Liver (tissue), 8 donors: ENCODE measurements at regions not wholly inside any gene's neighbourhood (a gene's known extent, or its start where the extent isn't known, plus 50 kb on each side); places are given as distances from the start of the nearest gene placed in this dataset.

Experiments used
- DNase-seq: peaks from one replicate; pipeline ENCODE4 v3.0.0-alpha.2; 2017; ENCODE audit warnings: low spot score
- H3K27ac ChIP-seq, 2 donors: one replicate each; pipeline ENCODE4 v1.7.0; 2013; ENCODE audit warnings: inconsistent platforms in 2 of 2, low read length in 2 of 2, control low read depth in 1 of 2, low read depth in 1 of 2, mild to moderate bottlenecking in 1 of 2
- H3K27me3 ChIP-seq, 4 donors: one replicate each; pipeline versions ENCODE4 v1.6.1 to v1.7.0; 2013; ENCODE audit warnings: low read length in 3 of 4, inconsistent platforms in 1 of 4, mild to moderate bottlenecking in 1 of 4, moderate library complexity in 1 of 4; ENCODE audit not compliant: control insufficient read depth in 4 of 4, insufficient read depth in 4 of 4
- H3K36me3 ChIP-seq, 4 donors: one replicate each; pipeline versions ENCODE4 v1.6.1 to v1.7.0; 2013; ENCODE audit warnings: low read length in 3 of 4, mild to moderate bottlenecking in 3 of 4, low read depth in 1 of 4, moderate library complexity in 1 of 4; ENCODE audit not compliant: control insufficient read depth in 4 of 4, insufficient read depth in 3 of 4
- H3K4me1 ChIP-seq, 4 donors: one replicate each; pipeline versions ENCODE4 v1.6.1 to v1.7.0; 2013; ENCODE audit warnings: low read length in 3 of 4, mild to moderate bottlenecking in 3 of 4, moderate library complexity in 1 of 4; ENCODE audit not compliant: control insufficient read depth in 4 of 4, insufficient read depth in 4 of 4
- H3K4me3 ChIP-seq, 3 donors: one replicate each; pipeline versions ENCODE4 v1.6.1 to v1.7.0; 2013; ENCODE audit warnings: low read length in 3 of 3, control low read depth in 1 of 3, low read depth in 1 of 3, mild to moderate bottlenecking in 1 of 3
- H3K9ac ChIP-seq, 2 donors: one replicate each; pipeline ENCODE4 v1.7.0; 2013; ENCODE audit warnings: low read length in 2 of 2, mild to moderate bottlenecking in 2 of 2, moderate library complexity in 2 of 2, control low read depth in 1 of 2, low read depth in 1 of 2
- H3K9me3 ChIP-seq, 4 donors: one replicate each; pipeline versions ENCODE4 v1.6.1 to v1.7.0; 2013; ENCODE audit warnings: low read length in 3 of 4; ENCODE audit not compliant: control insufficient read depth in 4 of 4
- ATF3 ChIP-seq: IDR thresholded peaks from 2 replicates; pipeline ENCODE4 v1.6.1; 2016; ENCODE audit warnings: antibody characterized with exemption
- CTCF ChIP-seq: fragments of 150-350 bp; IDR thresholded peaks from 2 replicates; pipeline ENCODE4 v1.5.1; 2017; ENCODE audit warnings: improper control_type of control experiment, low read depth, low read length; ENCODE audit not compliant: missing input control
- EGR1 ChIP-seq, 2 donors: IDR thresholded peaks; 2 replicates each; pipeline ENCODE4 v1.6.1; 2016 to 2018; ENCODE audit warnings: antibody characterized with exemption in 2 of 2, low read depth in 2 of 2
- FOXA1 ChIP-seq: IDR thresholded peaks from 2 replicates; pipeline ENCODE4 v1.6.1; 2016; ENCODE audit warnings: antibody characterized with exemption
- FOXA2 ChIP-seq: IDR thresholded peaks from 2 replicates; pipeline ENCODE4 v1.6.1; 2016; ENCODE audit warnings: antibody characterized with exemption
- GABPA ChIP-seq, 2 donors: IDR thresholded peaks in 1 of 2; conservative IDR thresholded peaks in 1 of 2; 2 replicates each; pipeline ENCODE4 v1.6.1; 2016; ENCODE audit warnings: antibody characterized with exemption in 2 of 2, mild to moderate bottlenecking in 1 of 2, moderate library complexity in 1 of 2
- HNF4A ChIP-seq, 2 donors: conservative IDR thresholded peaks; 2 replicates each; pipeline ENCODE4 v1.6.1; 2016; ENCODE audit warnings: antibody characterized with exemption in 2 of 2, mild to moderate bottlenecking in 2 of 2
- HNF4G ChIP-seq: IDR thresholded peaks from 2 replicates; pipeline ENCODE4 v1.6.1; 2016; ENCODE audit warnings: antibody characterized with exemption
- JUND ChIP-seq, 2 donors: IDR thresholded peaks; 2 replicates each; pipeline ENCODE4 v1.6.1; 2016; ENCODE audit warnings: antibody characterized with exemption in 2 of 2
- MAX ChIP-seq: IDR thresholded peaks from 2 replicates; pipeline ENCODE4 v1.6.1; 2016; ENCODE audit warnings: antibody characterized with exemption
- NR2F2 ChIP-seq: IDR thresholded peaks from 2 replicates; pipeline ENCODE4 v1.6.1; 2016; ENCODE audit warnings: antibody characterized with exemption
- RAD21 ChIP-seq, 2 donors: IDR thresholded peaks; 2 replicates each; pipeline ENCODE4 v1.6.1; 2016; ENCODE audit warnings: antibody characterized with exemption in 2 of 2, mild to moderate bottlenecking in 2 of 2
- RXRA ChIP-seq, 2 donors: IDR thresholded peaks; 2 replicates each; pipeline ENCODE4 v1.6.1; 2017 to 2018; ENCODE audit warnings: antibody characterized with exemption in 2 of 2, mild to moderate bottlenecking in 1 of 2
- SP1 ChIP-seq: IDR thresholded peaks from 2 replicates; pipeline ENCODE4 v1.6.1; 2018; ENCODE audit warnings: antibody characterized with exemption, mild to moderate bottlenecking
- TAF1 ChIP-seq: conservative IDR thresholded peaks from 2 replicates; pipeline ENCODE4 v1.6.1; 2016; ENCODE audit warnings: antibody characterized with exemption, mild to moderate bottlenecking
- YY1 ChIP-seq: IDR thresholded peaks from 2 replicates; pipeline ENCODE4 v1.6.1; 2016; ENCODE audit warnings: antibody characterized with exemption, mild to moderate bottlenecking
- ZBTB33 ChIP-seq: IDR thresholded peaks from 2 replicates; pipeline ENCODE4 v1.6.1; 2016; ENCODE audit warnings: antibody characterized with exemption
- WGBS: extraction: QIAGEN DNeasy Blood & Tissue Kit; methylation state at CpG from one replicate; pipeline ENCODE4 v1.1.7; 2013; 5-methylcytosine and 5-hydroxymethylcytosine counted together
- donor health status: healthy.
- donor health status: healthy.
- donor health status: healthy.
- donor health status: healthy.
- donor health status: healthy.

GRCh38 chr13:40346592-40346991, 319.8 kb downstream of the FOXO1 start:
- Histone ChIP-seq H3K4me1 (peaks cover 13 to 75% (median 62%) of the 10 kb centered on the region in 4 donors), H3K4me3 (peak overlapping the region in 1 of 3 donors; percentile 4), H3K27ac (peak overlapping the region; percentile 80 to 97), H3K9ac (peak overlapping the region in 1 of 2 donors; percentile 64), H3K27me3 (no peaks in the 10 kb centered on the region), H3K36me3 (no peaks in the 10 kb centered on the region), H3K9me3 (no peaks in the 10 kb centered on the region)
- peak; percentile 38 to 67 for TF ChIP-seq HNF4A (conservative IDR thresholded peaks at IDR 0.05)
- TF ChIP-seq RXRA (IDR thresholded peaks at IDR 0.05), result peak; percentile 35 to 53
- peak; percentile 43 for TF ChIP-seq HNF4G
- TF ChIP-seq GABPA (IDR thresholded peaks at IDR 0.05 in 1 of 2, conservative IDR thresholded peaks at IDR 0.05 in 1 of 2), result no peak
- TF ChIP-seq MAX, result peak; percentile 30
- TF ChIP-seq SP1, result peak; percentile 44
- TF ChIP-seq EGR1 (IDR thresholded peaks at IDR 0.05; ENCODE audit: low read depth in 2 of 2), result no peak
- DNase-seq, result no peak
- 65% methylated on average over 2 of the region's 2 CpGs for WGBS

GRCh38 chr13:40348096-40348679, 318.3 kb downstream of the FOXO1 start:
- Histone ChIP-seq H3K27ac (no peak overlapping the region), H3K9me3 (no peaks in the 10 kb centered on the region), H3K9ac (peak overlapping the region in 1 of 2 donors; percentile 51), H3K27me3 (no peaks in the 10 kb centered on the region), H3K4me1 (peaks cover 17 to 81% (median 66%) of the 10 kb centered on the region in 4 donors), H3K4me3 (peak overlapping the region in 2 of 3 donors; percentile 50 to 74), H3K36me3 (no peaks in the 10 kb centered on the region)
- no peak for DNase-seq
- no peak for TF ChIP-seq NR2F2
- no peak for TF ChIP-seq JUND (IDR thresholded peaks at IDR 0.05)
- TF ChIP-seq GABPA (IDR thresholded peaks at IDR 0.05 in 1 of 2, conservative IDR thresholded peaks at IDR 0.05 in 1 of 2), result no peak
- TF ChIP-seq RXRA (IDR thresholded peaks at IDR 0.05), result peak; percentile 5 to 33
- TF ChIP-seq ATF3, result no peak
- no peak for TF ChIP-seq FOXA1
- TF ChIP-seq CTCF, result no peak
- TF ChIP-seq SP1, result no peak
- TF ChIP-seq TAF1, result no peak
- no peak for TF ChIP-seq FOXA2
- peak in 1 of 2 donors; percentile 25 for TF ChIP-seq HNF4A (conservative IDR thresholded peaks at IDR 0.05)
- no peak for TF ChIP-seq HNF4G
- TF ChIP-seq YY1, result no peak
- 73% methylated on average over 7 of the region's 7 CpGs for WGBS

GRCh38 chr13:40350283-40350992, 316.0 kb downstream of the FOXO1 start:
- H3K27me3 ChIP-seq, result no peaks in the 10 kb centered on the region
- DNase-seq, result no peak
- H3K9me3 ChIP-seq, result no peaks in the 10 kb centered on the region
- H3K36me3 ChIP-seq, result no peaks in the 10 kb centered on the region
- 49% methylated on average over 10 of the region's 10 CpGs for WGBS
- H3K4me1 ChIP-seq, result peaks cover 9 to 59% (median 46%) of the 10 kb centered on the region in 4 donors
- no peak overlapping the region for H3K9ac ChIP-seq
- peak overlapping the region in 2 of 3 donors; percentile 15 to 50 for H3K4me3 ChIP-seq
- H3K27ac ChIP-seq, result peak overlapping the region; percentile 2
- TF ChIP-seq HNF4A (conservative IDR thresholded peaks at IDR 0.05) (peak; percentile 67 to 75), MAX (peak; percentile 60), TAF1 (peak; percentile 45), EGR1 (IDR thresholded peaks at IDR 0.05; ENCODE audit: low read depth in 2 of 2) (no peak), HNF4G (no peak), JUND (IDR thresholded peaks at IDR 0.05) (peak in 1 of 2 donors; percentile 74), GABPA (IDR thresholded peaks at IDR 0.05 in 1 of 2, conservative IDR thresholded peaks at IDR 0.05 in 1 of 2) (no peak), ATF3 (no peak), CTCF (no peak), YY1 (no peak), ZBTB33 (peak; percentile 50), RXRA (IDR thresholded peaks at IDR 0.05) (peak; percentile 73 to 85), RAD21 (IDR thresholded peaks at IDR 0.05) (peak; percentile 54 to 69)
